Astrocyte (in vitro differentiated cells and primary cell): ENCODE measurements at regions not wholly inside any gene's neighbourhood (a gene's known extent, or its start where the extent isn't known, plus 50 kb on each side); places are given as distances from the start of the nearest gene placed in this dataset.

Experiments
- EZH2 ChIP-seq: IDR thresholded peaks from 2 replicates; pipeline ENCODE4 v1.6.1; 2012; ENCODE audit warnings: mild to moderate bottlenecking, low read length, inconsistent platforms; ENCODE audit not compliant: insufficient read depth
- TF ChIP-seq, protein P1 (sequence below): IDR thresholded peaks from 2 replicates; pipeline ENCODE4 v1.5.1; 2011; ENCODE audit warnings: low read depth, mild to moderate bottlenecking, inconsistent platforms, low read length, moderate library complexity; ENCODE audit not compliant: insufficient read depth

DNA sequence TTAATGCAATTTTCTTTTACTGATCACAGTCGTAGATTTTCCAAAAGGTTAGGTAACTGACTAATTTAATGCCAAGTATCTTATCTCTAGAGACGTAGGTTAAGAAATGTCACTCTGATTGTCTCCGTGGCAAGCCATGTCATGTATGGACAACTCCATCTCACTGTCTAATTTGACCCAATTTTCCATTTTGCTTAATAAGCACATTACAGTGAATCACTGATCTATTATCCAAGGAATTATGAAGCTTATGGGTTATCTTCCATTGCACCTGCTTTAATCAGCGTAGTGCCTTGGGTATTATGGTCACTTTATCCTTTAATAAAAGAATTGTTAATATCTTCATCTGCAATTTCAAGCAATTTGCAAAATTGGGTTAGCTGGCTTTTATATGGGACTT is 557.4 kb upstream of the ROBO2 start:
- TF ChIP-seq, protein P1, sequence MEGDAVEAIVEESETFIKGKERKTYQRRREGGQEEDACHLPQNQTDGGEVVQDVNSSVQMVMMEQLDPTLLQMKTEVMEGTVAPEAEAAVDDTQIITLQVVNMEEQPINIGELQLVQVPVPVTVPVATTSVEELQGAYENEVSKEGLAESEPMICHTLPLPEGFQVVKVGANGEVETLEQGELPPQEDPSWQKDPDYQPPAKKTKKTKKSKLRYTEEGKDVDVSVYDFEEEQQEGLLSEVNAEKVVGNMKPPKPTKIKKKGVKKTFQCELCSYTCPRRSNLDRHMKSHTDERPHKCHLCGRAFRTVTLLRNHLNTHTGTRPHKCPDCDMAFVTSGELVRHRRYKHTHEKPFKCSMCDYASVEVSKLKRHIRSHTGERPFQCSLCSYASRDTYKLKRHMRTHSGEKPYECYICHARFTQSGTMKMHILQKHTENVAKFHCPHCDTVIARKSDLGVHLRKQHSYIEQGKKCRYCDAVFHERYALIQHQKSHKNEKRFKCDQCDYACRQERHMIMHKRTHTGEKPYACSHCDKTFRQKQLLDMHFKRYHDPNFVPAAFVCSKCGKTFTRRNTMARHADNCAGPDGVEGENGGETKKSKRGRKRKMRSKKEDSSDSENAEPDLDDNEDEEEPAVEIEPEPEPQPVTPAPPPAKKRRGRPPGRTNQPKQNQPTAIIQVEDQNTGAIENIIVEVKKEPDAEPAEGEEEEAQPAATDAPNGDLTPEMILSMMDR = no peak
- no peak for TF ChIP-seq EZH2
